ENCODE measurements at regions not wholly inside any gene's neighbourhood (a gene's known extent, or its start where the extent isn't known, plus 50 kb on each side); places are given as distances from the start of the nearest gene placed in this dataset.

GRCh38 chrX:21319323-21319722 is 54.9 kb upstream of the CNKSR2 start:
- in situ Hi-C loops (cut with HindIII; ENCODE audit: low sequenced_read_pairs) = no loop called here
- H3K4me3 ChIP-seq (ENCODE audit: low read depth, low read length) = no peak overlapping the region
- TF ChIP-seq CTCF (IDR thresholded peaks at IDR 0.05; ENCODE audit: low read depth, low read length, missing control alignments) = no peak
- no peak for DNase-seq (ENCODE audit: low read depth)

Data from astrocyte of the cerebellum (primary cell).